GM12878 (cell line): ENCODE measurements at regions not wholly inside any gene's neighbourhood (a gene's known extent, or its start where the extent isn't known, plus 50 kb on each side); places are given as distances from the start of the nearest gene placed in this dataset.

ENCODE experiments used
- ATF7 ChIP-seq: fragments of 450-650 bp; IDR thresholded peaks from 2 replicates; pipeline ENCODE4 v1.6.1; 2016; ENCODE audit warnings: low read depth, mild to moderate bottlenecking
- BCL3 ChIP-seq: IDR thresholded peaks from 2 replicates; pipeline ENCODE4 v1.6.1; 2011; ENCODE audit warnings: borderline replicate concordance, low read depth, mild to moderate bottlenecking, moderate library complexity, low read length; ENCODE audit not compliant: insufficient read depth, poor library complexity, severe bottlenecking
- CEBPB ChIP-seq, 2 experiments: fragments of 150-350 bp in 1 of 2; IDR thresholded peaks; 2 replicates each; pipeline ENCODE4 v1.6.1; 2012 to 2014; ENCODE audit warnings: low read depth in 2 of 2, low read length in 2 of 2, borderline replicate concordance in 1 of 2, inconsistent platforms in 1 of 2
- CREM ChIP-seq: IDR thresholded peaks from 2 replicates; pipeline ENCODE4 v1.6.1; 2014; ENCODE audit warnings: antibody characterized with exemption, low read depth
- E2F8 ChIP-seq: fragments of 450-650 bp; IDR thresholded peaks from 2 replicates; pipeline ENCODE4 v1.6.1; 2018; ENCODE audit warnings: mild to moderate bottlenecking, low read depth, moderate library complexity; ENCODE audit not compliant: partially characterized antibody
- EP300 ChIP-seq, 2 experiments: fragments of 150-350 bp in 1 of 2; IDR thresholded peaks; 2 replicates each; pipeline ENCODE4 v1.6.1; 2011 to 2012; ENCODE audit warnings: low read depth in 2 of 2, low read length in 2 of 2, borderline replicate concordance in 1 of 2, improper control_type of control experiment in 1 of 2, inconsistent platforms in 1 of 2; ENCODE audit not compliant: control insufficient read depth in 1 of 2
- MTA3 ChIP-seq: IDR thresholded peaks from 2 replicates; pipeline ENCODE4 v1.6.1; 2012; ENCODE audit warnings: low read length, inconsistent platforms, borderline replicate concordance
- MXI1 ChIP-seq: fragments of 150-350 bp; IDR thresholded peaks from 2 replicates; pipeline ENCODE4 v1.6.1; 2011; ENCODE audit warnings: low read depth, mild to moderate bottlenecking, inconsistent platforms, low read length, improper control_type of control experiment
- NBN ChIP-seq: fragments of 450-650 bp; IDR thresholded peaks from 2 replicates; pipeline ENCODE4 v1.6.1; 2016
- PML ChIP-seq: IDR thresholded peaks from 2 replicates; pipeline ENCODE4 v1.6.1; 2012; ENCODE audit warnings: low read length, inconsistent platforms
- POLR2AphosphoS5 ChIP-seq: IDR thresholded peaks from 2 replicates; pipeline ENCODE4 v1.6.1; 2011; ENCODE audit warnings: mild to moderate bottlenecking, low read length, inconsistent platforms
- REST ChIP-seq: IDR thresholded peaks from 2 replicates; pipeline ENCODE4 v1.6.1; 2012; ENCODE audit warnings: mild to moderate bottlenecking, low read depth, low read length
- SMARCA5 ChIP-seq: fragments of 450-650 bp; IDR thresholded peaks from 2 replicates; pipeline ENCODE4 v1.6.1; 2017; ENCODE audit warnings: mild to moderate bottlenecking
- SPI1 ChIP-seq: IDR thresholded peaks from 2 replicates; pipeline ENCODE4 v1.6.1; 2011; ENCODE audit warnings: low read depth, mild to moderate bottlenecking, low read length, moderate library complexity, borderline replicate concordance; ENCODE audit not compliant: insufficient read depth
- SREBF2 ChIP-seq: IDR thresholded peaks from 2 replicates; pipeline ENCODE4 v1.6.1; 2012; ENCODE audit warnings: mild to moderate bottlenecking, low read length
- SUZ12 ChIP-seq: fragments of 200-600 bp; sonication (generic); IDR thresholded peaks from one replicate; pipeline ENCODE4 v1.6.1; 2018; ENCODE audit warnings: antibody characterized with exemption, mild to moderate bottlenecking; ENCODE audit not compliant: unreplicated experiment
- ZNF687 ChIP-seq: fragments of 450-650 bp; IDR thresholded peaks from 2 replicates; pipeline ENCODE4 v1.6.1; 2017; ENCODE audit warnings: mild to moderate bottlenecking, moderate library complexity

- TF ChIP-seq BCL3, result no peak
- no peak for TF ChIP-seq E2F8
- no peak for TF ChIP-seq MTA3
- no peak for TF ChIP-seq SUZ12
- TF ChIP-seq SPI1, result no peak
- TF ChIP-seq SMARCA5, result no peak
- TF ChIP-seq MXI1, result no peak
- no peak for TF ChIP-seq SREBF2
- no peak for TF ChIP-seq REST
- TF ChIP-seq ZNF687, result no peak
- no peak for TF ChIP-seq CEBPB (IDR thresholded peaks at IDR 0.05; ENCODE audit: borderline replicate concordance in 1 of 2, low read depth in 2 of 2, low read length in 2 of 2)
- peak in 1 of 2 experiments; percentile 28; a peak in 1 of 4 replicates for TF ChIP-seq EP300 (IDR thresholded peaks at IDR 0.05; ENCODE audit: borderline replicate concordance in 1 of 2, control insufficient read depth in 1 of 2, low read depth in 2 of 2, low read length in 2 of 2)
- no peak for TF ChIP-seq POLR2AphosphoS5
- TF ChIP-seq NBN, result no peak
- TF ChIP-seq PML, result no peak
- 0 out of 2 replicates have a peak, but pooled peaks have one; percentile 20 for TF ChIP-seq ATF7
- no peak for TF ChIP-seq CREM
Observed at GRCh38 chr1:90574692-90575370, 142.3 kb downstream of the BARHL2 start (continued).
